ENCODE measurements at regions not wholly inside any gene's neighbourhood (a gene's known extent, or its start where the extent isn't known, plus 50 kb on each side); places are given as distances from the start of the nearest gene placed in this dataset.

- TF ChIP-seq CTCF (IDR thresholded peaks at IDR 0.05) = no peak
- no peak for TF ChIP-seq POLR2AphosphoS5 (IDR thresholded peaks at IDR 0.05)
Observed at GRCh38 chr1:39150779-39151178, 53.7 kb upstream of the MACF1 start.
